Urothelium cell line (cell line): ENCODE measurements at regions not wholly inside any gene's neighbourhood (a gene's known extent, or its start where the extent isn't known, plus 50 kb on each side); places are given as distances from the start of the nearest gene placed in this dataset.

Source experiments
- DNase-seq: peaks from one replicate; pipeline ENCODE4 v3.0.0; 2011; ENCODE audit warnings: low spot score, mixed read lengths
- FAIRE-seq: peaks from 2 replicates; lab custom pipeline; 2011; peaks lifted over from hg19 to GRCh38; lab: Jason Lieb, UNC

GRCh38 chr3:67278015-67278618 is 280.0 kb downstream of the KBTBD8 start:
- FAIRE-seq = no peak
- no peak for DNase-seq

DNA sequence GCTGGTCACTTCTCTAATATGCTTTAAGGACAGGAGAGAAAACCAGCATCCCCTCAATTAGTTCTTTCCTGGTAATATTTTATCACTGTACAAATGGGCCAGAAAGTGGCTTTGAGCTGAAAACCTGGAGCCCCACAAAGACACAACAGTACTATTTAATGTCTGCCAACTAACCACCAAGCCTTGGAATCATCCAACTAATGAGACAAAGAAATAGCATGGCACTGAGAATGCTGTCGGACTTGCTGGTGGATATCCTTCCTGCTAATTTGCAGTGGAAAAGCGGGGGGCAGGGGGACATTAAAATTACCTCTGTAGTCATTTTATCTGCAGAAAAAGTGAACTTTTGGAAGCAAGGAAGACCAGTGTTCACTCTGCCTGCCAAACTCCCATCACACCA is 288.5 kb downstream of the KBTBD8 start:
- DNase-seq (no peak), FAIRE-seq (no peak)

- FAIRE-seq (no peak), DNase-seq (no peak)
Observed at GRCh38 chr3:67288466-67289106, 290.5 kb downstream of the KBTBD8 start.

DNA sequence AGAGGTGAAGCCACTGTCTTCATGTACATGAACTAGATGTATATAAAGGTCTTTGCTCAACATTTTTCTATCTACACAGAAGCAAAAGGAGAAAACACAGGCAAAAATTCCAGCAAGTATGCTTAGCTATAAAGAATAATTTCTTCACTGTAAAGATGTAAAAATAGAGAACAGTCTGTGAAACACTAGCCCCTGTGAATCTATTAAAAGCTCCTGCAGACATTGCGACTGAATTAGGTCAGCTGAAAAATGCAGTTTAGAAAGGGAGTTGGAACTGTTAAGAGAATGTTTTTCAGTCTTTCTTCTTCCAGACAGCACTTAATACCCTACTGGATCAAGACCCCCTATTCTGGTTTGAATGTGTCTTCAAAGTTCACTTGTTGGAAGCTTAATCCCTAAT is 291.5 kb downstream of the KBTBD8 start:
- FAIRE-seq = no peak
- no peak for DNase-seq

- DNase-seq = no peak
- no peak for FAIRE-seq
Observed at GRCh38 chr3:67290438-67290837, 292.3 kb downstream of the KBTBD8 start.

DNA sequence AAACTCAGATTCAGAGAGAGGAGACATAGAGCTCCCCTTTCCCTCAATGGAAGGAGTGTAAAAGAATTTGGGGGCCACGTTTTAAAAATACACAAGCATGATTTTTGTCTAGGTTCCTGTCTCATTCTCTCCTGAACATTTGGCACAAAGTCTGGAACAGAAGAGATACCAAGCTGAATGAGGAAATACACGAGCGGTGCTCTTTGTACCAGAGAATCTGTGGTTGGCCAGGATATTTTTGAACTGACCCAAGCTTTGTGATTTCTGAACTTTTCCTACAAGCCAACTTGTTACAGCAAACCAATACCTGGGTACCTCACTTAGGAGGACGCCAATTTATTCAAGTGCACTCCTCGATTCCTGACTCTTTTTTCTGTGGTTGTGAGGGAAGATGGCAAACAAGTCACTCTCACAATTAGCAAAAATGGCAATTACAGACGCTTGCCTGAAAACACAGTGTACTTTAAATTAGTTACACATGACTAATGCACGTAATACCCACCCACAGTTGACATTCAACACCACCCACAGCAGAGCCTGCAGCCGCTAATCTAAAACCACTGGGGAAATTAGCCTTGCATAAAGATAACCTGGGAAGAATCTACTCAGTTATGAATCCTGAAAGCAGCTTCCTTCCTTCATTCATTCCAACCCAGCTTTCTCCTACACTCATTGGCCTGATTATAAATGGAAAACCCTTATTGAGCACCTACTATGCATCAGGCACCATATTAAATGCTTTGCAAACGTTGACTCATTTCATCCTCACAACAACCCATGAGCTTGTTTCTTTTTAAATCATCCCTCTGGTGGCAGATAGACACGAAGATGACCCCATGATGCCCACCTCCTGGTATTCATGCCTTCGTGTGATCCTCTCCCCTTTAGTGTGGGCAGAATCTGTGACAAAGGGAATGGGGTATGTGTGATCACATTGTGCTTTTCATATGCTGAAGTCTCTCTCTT is 293.5 kb downstream of the KBTBD8 start:
- FAIRE-seq = no peak
- no peak for DNase-seq

DNA sequence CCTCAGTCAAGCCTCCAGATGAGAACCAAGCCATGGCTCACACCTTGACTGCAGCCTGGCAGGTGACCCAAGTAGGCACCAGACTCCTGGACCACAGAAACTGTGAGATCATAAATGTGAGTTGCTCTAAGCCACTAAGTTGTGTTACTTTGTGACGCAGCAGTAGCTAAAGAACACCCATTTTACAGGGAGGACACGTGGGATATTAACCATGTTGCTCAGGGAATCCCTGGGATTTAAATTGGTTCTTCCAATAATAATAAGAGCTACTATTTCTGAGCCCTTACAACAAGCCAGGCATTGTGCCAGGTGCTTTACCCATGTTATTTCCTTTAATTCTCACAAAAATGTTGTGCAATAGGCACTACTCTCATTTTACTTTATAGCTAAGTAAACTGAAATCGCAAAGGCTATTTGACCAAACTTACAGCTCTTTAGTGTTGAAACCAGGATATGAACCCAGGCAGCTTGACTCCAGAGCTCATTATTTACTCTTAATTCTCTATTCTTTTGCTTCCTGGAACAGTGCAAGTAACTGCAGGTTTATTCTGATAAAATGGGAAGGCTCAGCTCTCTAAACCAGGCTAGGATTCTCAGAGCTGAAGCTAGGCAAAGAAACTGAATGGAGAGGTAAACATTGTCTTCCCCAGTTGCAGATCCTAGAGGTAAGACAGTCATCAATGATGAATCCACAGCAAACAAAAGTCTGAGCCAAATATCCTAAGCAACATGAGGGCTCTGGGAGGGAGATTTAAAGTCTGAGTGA is 294.4 kb downstream of the KBTBD8 start:
- FAIRE-seq = no peak
- DNase-seq = no peak

DNA sequence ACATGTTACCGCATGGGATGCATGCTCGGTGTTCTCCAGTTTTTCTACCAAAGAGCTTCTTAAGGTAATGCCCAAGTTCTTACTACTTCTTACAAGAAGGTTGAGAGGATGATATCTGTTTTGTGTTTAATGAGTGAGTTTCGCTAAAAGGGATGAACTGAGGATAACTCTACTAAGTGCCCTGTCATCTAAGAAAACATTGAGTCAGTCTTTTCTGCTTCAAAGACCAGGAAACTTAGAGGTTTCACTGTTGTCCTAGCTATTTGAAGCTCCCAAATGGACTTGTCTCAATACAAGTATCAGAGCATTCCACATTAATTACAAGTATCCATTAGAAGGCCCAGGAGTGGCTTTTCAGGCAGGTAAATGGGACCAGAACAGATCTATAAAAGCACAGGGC is 296.2 kb downstream of the KBTBD8 start:
- no peak for FAIRE-seq
- DNase-seq = no peak

GRCh38 chr3:67296039-67296892 is 298.2 kb downstream of the KBTBD8 start:
- no peak for DNase-seq
- no peak for FAIRE-seq

GRCh38 chr3:67297715-67298475 is 299.8 kb downstream of the KBTBD8 start:
- DNase-seq (no peak), FAIRE-seq (no peak)

- no peak for FAIRE-seq
- no peak for DNase-seq
Observed at GRCh38 chr3:67301556-67301955, 303.4 kb downstream of the KBTBD8 start.

DNA sequence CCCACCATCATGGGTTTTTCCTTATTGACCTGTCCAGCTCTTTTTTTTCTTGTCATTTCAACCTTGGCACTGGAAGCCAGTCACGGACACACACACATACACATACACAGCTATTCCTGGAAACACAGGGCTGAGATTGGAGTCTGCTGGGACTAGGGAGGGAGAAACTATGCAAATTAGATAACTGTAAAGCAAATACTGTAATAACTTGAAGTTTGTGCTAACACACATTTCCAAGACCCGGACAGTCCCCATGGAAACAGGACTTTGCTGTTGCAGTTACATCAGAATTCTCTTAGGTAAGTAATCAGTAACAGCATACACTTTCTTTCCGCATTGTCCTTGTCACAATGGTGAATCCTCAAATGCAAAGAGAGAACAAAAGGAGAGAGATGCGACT is 304.4 kb downstream of the KBTBD8 start:
- DNase-seq = no peak
- FAIRE-seq = no peak

- FAIRE-seq (no peak), DNase-seq (no peak)
Observed at GRCh38 chr3:67305160-67305559, 307.1 kb downstream of the KBTBD8 start.

- FAIRE-seq = no peak
- no peak for DNase-seq
Observed at GRCh38 chr3:67305922-67306321, 307.8 kb downstream of the KBTBD8 start.

DNA sequence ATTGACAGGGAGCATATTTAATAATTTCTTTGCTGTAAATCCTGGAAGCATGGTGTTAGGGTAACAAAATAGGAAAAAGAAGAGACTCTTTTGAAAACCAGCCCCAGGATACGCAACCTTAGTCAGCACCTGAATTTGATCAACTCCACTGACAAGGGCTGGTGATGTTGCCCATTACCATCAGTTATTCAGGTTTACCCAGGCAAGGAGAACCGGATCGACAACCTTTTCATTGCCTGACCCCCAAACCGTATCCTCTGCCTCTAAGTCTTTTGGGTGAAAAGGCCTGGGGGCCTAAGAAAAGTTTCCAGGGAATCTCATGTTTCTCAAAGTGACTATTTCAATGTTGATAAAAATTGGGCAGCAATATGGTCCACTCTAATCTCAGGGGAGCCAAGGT is 313.3 kb downstream of the KBTBD8 start:
- DNase-seq (no peak), FAIRE-seq (no peak)

GRCh38 chr3:67312155-67312554 is 314.0 kb downstream of the KBTBD8 start:
- no peak for FAIRE-seq

DNA sequence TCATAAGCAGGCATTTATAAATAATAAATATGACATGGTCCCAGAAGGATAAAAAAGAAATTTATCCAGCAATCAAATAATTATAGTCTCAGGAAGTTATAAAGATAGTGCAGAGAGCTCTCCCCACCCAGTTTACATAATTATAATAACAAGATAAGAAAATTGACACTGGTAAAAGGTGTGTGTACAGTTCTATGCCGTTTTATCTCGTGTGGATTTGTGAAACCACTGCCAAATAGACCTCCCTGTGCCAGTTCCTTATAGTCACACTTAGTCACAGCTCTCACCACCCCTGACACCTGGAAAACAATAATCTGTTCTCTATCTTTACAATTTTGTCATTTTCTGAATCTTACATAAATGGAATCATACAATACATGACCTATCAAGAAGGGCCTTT is 320.1 kb downstream of the KBTBD8 start:
- FAIRE-seq = no peak
- DNase-seq = no peak

More at GRCh38 chr3:67312155-67312554, 314.0 kb downstream of the KBTBD8 start:
- no peak for DNase-seq

DNA sequence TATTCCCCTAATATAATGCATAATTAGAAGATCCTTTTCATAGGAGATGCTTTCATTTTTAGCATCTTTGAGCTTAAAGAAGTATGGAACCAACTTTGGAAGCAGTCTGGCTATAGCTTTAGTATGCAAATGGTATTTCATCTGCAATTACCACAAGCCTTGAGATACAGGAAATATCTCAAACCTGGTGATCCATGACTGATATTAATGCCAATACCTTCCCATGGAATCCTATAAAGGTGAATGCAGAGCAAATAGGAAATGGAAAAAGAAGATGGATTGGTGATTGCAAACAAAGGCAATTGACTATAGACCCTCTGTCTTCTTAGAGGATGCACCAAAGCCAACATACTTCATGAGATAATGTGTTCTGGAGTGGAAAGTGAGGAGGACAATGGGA is 326.4 kb downstream of the KBTBD8 start:
- DNase-seq (no peak), FAIRE-seq (no peak)
